Esophagus muscularis mucosa (tissue), 4 donors: ENCODE measurements at regions not wholly inside any gene's neighbourhood (a gene's known extent, or its start where the extent isn't known, plus 50 kb on each side); places are given as distances from the start of the nearest gene placed in this dataset.

Experiments
- CTCF ChIP-seq, 3 experiments: fragments of 200-600 bp in 2 of 3; fragments of 450-650 bp in 1 of 3; sonication (generic) in 2 of 3; IDR thresholded peaks; one replicate each; pipeline ENCODE4 v1.5.1; 2017 to 2019; ENCODE audit warnings: antibody characterized with exemption in 3 of 3, mild to moderate bottlenecking in 2 of 3, moderate library complexity in 1 of 3
- EP300 ChIP-seq: sonication (generic); formaldehyde crosslinking; IDR thresholded peaks from one replicate; pipeline ENCODE4 v1.6.1; 2017; ENCODE audit warnings: antibody characterized with exemption
- POLR2AphosphoS5 ChIP-seq, 2 donors: sonication (generic); formaldehyde crosslinking; IDR thresholded peaks; one replicate each; pipeline ENCODE4 v1.6.1; 2017; ENCODE audit warnings: antibody characterized with exemption in 2 of 2

DNA sequence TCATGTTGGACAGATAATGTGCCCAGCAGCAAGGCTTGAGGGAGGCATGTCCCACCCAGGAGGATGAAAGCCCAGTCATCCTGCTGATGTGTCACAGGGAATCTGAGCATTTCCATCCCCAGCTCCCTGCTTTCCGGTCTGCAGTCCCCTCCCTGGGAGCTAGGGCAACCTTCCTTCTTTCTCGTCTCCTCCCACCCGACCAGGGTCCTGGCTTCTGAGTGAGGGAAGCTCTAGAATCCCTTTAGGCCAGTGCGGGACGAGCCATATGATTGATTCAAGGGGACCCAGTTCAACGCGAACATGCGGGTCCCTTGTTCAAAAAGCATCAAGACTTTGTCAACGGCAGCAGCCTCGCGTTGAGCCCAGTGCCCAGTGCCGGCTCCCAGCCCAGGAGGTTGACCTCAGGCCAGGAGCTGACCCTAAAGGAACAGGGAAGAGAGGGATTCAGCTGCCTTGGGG lies 96.7 kb upstream of the TMPRSS2 start:
- no peak for TF ChIP-seq CTCF (IDR thresholded peaks at IDR 0.05)
- TF ChIP-seq EP300 = no peak
- TF ChIP-seq POLR2AphosphoS5 (IDR thresholded peaks at IDR 0.05) = no peak
